GM12878 (cell line): ENCODE measurements at regions not wholly inside any gene's neighbourhood (a gene's known extent, or its start where the extent isn't known, plus 50 kb on each side); places are given as distances from the start of the nearest gene placed in this dataset.

Experiments
- CBFB ChIP-seq: IDR thresholded peaks from 2 replicates; pipeline ENCODE4 v1.6.1; 2016; ENCODE audit warnings: antibody characterized with exemption, low read depth
- ESRRA ChIP-seq: IDR thresholded peaks from 2 replicates; pipeline ENCODE4 v1.6.1; 2012; ENCODE audit warnings: mild to moderate bottlenecking, low read length, improper control_type of control experiment
- FOXM1 ChIP-seq: IDR thresholded peaks from 2 replicates; pipeline ENCODE4 v1.6.1; 2012; ENCODE audit warnings: low read depth, mild to moderate bottlenecking, inconsistent platforms, low read length, moderate library complexity
- HCFC1 ChIP-seq: fragments of 150-350 bp; IDR thresholded peaks from 2 replicates; pipeline ENCODE4 v1.6.1; 2014; ENCODE audit warnings: low read length
- HDAC2 ChIP-seq: fragments of 200-600 bp; sonication (generic); IDR thresholded peaks from 2 replicates; pipeline ENCODE4 v1.6.1; 2017
- KDM1A ChIP-seq: fragments of 200-600 bp; sonication (generic); IDR thresholded peaks from 2 replicates; pipeline ENCODE4 v1.6.1; 2016; ENCODE audit warnings: borderline replicate concordance
- MTA2 ChIP-seq: fragments of 450-650 bp; IDR thresholded peaks from 2 replicates; pipeline ENCODE4 v1.6.1; 2016; ENCODE audit warnings: low read depth, mild to moderate bottlenecking, moderate library complexity
- NBN ChIP-seq: fragments of 450-650 bp; IDR thresholded peaks from 2 replicates; pipeline ENCODE4 v1.6.1; 2016
- NFIC ChIP-seq: IDR thresholded peaks from 2 replicates; pipeline ENCODE4 v1.6.1; 2012; ENCODE audit warnings: low read depth, mild to moderate bottlenecking, inconsistent platforms, low read length, moderate library complexity
- NR2F1 ChIP-seq: fragments of 450-650 bp; conservative IDR thresholded peaks from 2 replicates; pipeline ENCODE4 v1.6.1; 2017; ENCODE audit warnings: mild to moderate bottlenecking
- RAD21 ChIP-seq: IDR thresholded peaks from 2 replicates; pipeline ENCODE4 v1.6.1; 2011; ENCODE audit warnings: mild to moderate bottlenecking, low read depth, low read length, moderate library complexity; ENCODE audit not compliant: insufficient read depth
- SIN3A ChIP-seq: IDR thresholded peaks from 2 replicates; pipeline ENCODE4 v1.6.1; 2012; ENCODE audit warnings: low read depth, low read length, improper control_type of control experiment
- SREBF2 ChIP-seq: IDR thresholded peaks from 2 replicates; pipeline ENCODE4 v1.6.1; 2012; ENCODE audit warnings: mild to moderate bottlenecking, low read length
- TBL1XR1 ChIP-seq: IDR thresholded peaks from 2 replicates; pipeline ENCODE4 v1.6.1; 2012; ENCODE audit warnings: low read depth, low read length, improper control_type of control experiment
- WRNIP1 ChIP-seq: IDR thresholded peaks from 2 replicates; pipeline ENCODE4 v1.6.1; 2011; ENCODE audit warnings: low read depth, low read length, improper control_type of control experiment, borderline replicate concordance
- YY1 ChIP-seq: IDR thresholded peaks from 2 replicates; pipeline ENCODE4 v1.6.1; 2011; ENCODE audit warnings: low read depth, mild to moderate bottlenecking, low read length
- ZNF274 ChIP-seq: IDR thresholded peaks from one replicate; pipeline ENCODE4 v1.8.0; 2011; ENCODE audit not compliant: insufficient read length, insufficient read depth
- ZNF622 ChIP-seq: fragments of 450-650 bp; IDR thresholded peaks from 2 replicates; pipeline ENCODE4 v1.6.1; 2017; ENCODE audit warnings: mild to moderate bottlenecking, inconsistent platforms
- TF ChIP-seq, protein P1 (sequence below): fragments of 450-650 bp; IDR thresholded peaks from 2 replicates; pipeline ENCODE4 v1.6.1; 2017; ENCODE audit warnings: mild to moderate bottlenecking, low read depth, inconsistent platforms; ENCODE audit not compliant: poor library complexity, severe bottlenecking
- TF ChIP-seq, protein P2 (sequence below): fragments of 450-650 bp; IDR thresholded peaks from 2 replicates; pipeline ENCODE4 v1.6.1; 2016; ENCODE audit warnings: mild to moderate bottlenecking
- TF ChIP-seq, protein P3 (sequence below): IDR thresholded peaks from 2 replicates; pipeline ENCODE4 v1.6.1; 2012; ENCODE audit warnings: low read depth, low read length, improper control_type of control experiment
- TF ChIP-seq, protein P4 (sequence below): fragments of 450-650 bp; formaldehyde crosslinking; IDR thresholded peaks from 2 replicates; pipeline ENCODE4 v1.4.0; 2020; ENCODE audit warnings: mild to moderate bottlenecking, moderate library complexity
- TF ChIP-seq, protein P5 (sequence below): fragments of 450-650 bp; IDR thresholded peaks from 2 replicates; pipeline ENCODE4 v1.6.1; 2017; ENCODE audit warnings: borderline replicate concordance

DNA sequence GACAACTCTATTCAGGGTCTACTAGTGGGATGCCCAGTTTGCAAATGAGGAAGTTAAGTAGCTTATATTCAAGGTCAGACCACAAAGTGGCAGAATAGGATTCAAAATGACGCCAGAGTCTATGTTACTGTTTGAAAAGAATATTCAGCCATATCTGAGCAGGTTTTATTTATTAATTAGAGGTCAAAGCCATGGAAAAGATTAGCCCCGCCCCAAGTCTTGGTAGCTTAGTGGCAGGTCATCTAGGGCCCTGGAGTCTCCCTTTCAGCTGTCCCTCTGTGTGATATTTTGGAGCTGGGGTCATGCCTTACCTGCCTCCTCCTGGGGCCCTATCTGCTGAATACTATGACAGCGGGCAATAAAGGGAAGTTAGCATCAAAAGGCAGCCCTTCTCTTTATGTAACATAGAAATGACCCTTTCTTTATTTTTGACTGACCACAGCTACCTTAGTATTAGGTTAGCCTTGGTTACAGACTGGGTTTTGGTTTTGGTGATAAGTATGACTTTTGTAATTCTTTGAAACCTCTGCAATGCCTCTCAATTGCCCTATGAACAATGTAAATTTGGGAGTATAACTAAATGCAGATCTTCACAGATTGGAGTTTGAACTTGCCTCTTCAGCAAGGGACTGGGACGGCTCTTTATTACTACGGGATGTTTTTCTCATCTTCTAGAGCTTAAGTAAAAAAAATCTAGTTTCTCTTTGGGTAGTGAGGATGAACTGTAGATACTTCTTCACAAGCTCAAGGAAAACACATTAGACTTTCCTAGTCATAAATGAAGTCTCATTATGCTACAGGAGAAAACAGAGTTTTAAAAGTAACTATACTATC is 153.0 kb upstream of the ITGA4 start (continued):
- TF ChIP-seq, protein P1, sequence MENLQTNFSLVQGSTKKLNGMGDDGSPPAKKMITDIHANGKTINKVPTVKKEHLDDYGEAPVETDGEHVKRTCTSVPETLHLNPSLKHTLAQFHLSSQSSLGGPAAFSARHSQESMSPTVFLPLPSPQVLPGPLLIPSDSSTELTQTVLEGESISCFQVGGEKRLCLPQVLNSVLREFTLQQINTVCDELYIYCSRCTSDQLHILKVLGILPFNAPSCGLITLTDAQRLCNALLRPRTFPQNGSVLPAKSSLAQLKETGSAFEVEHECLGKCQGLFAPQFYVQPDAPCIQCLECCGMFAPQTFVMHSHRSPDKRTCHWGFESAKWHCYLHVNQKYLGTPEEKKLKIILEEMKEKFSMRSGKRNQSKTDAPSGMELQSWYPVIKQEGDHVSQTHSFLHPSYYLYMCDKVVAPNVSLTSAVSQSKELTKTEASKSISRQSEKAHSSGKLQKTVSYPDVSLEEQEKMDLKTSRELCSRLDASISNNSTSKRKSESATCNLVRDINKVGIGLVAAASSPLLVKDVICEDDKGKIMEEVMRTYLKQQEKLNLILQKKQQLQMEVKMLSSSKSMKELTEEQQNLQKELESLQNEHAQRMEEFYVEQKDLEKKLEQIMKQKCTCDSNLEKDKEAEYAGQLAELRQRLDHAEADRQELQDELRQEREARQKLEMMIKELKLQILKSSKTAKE, result peak; percentile 43
- TF ChIP-seq TBL1XR1, result no peak
- no peak for TF ChIP-seq ZNF274
- TF ChIP-seq MTA2, result peak; percentile 59
- no peak for TF ChIP-seq KDM1A
- peak; percentile 30; the same call in 1 of the 2 replicates for TF ChIP-seq FOXM1
- TF ChIP-seq RAD21, result peak; percentile 63
- TF ChIP-seq, protein P2, sequence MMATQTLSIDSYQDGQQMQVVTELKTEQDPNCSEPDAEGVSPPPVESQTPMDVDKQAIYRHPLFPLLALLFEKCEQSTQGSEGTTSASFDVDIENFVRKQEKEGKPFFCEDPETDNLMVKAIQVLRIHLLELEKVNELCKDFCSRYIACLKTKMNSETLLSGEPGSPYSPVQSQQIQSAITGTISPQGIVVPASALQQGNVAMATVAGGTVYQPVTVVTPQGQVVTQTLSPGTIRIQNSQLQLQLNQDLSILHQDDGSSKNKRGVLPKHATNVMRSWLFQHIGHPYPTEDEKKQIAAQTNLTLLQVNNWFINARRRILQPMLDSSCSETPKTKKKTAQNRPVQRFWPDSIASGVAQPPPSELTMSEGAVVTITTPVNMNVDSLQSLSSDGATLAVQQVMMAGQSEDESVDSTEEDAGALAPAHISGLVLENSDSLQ, result no peak
- TF ChIP-seq HDAC2, result no peak
- 0 out of 2 replicates have a peak, but pooled peaks have one; percentile 48 for TF ChIP-seq YY1
- TF ChIP-seq, protein P3, sequence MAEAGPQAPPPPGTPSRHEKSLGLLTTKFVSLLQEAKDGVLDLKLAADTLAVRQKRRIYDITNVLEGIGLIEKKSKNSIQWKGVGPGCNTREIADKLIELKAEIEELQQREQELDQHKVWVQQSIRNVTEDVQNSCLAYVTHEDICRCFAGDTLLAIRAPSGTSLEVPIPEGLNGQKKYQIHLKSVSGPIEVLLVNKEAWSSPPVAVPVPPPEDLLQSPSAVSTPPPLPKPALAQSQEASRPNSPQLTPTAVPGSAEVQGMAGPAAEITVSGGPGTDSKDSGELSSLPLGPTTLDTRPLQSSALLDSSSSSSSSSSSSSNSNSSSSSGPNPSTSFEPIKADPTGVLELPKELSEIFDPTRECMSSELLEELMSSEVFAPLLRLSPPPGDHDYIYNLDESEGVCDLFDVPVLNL, result no peak
- TF ChIP-seq NBN, result no peak
- TF ChIP-seq SIN3A, result no peak
- no peak for TF ChIP-seq WRNIP1
- TF ChIP-seq, protein P4, sequence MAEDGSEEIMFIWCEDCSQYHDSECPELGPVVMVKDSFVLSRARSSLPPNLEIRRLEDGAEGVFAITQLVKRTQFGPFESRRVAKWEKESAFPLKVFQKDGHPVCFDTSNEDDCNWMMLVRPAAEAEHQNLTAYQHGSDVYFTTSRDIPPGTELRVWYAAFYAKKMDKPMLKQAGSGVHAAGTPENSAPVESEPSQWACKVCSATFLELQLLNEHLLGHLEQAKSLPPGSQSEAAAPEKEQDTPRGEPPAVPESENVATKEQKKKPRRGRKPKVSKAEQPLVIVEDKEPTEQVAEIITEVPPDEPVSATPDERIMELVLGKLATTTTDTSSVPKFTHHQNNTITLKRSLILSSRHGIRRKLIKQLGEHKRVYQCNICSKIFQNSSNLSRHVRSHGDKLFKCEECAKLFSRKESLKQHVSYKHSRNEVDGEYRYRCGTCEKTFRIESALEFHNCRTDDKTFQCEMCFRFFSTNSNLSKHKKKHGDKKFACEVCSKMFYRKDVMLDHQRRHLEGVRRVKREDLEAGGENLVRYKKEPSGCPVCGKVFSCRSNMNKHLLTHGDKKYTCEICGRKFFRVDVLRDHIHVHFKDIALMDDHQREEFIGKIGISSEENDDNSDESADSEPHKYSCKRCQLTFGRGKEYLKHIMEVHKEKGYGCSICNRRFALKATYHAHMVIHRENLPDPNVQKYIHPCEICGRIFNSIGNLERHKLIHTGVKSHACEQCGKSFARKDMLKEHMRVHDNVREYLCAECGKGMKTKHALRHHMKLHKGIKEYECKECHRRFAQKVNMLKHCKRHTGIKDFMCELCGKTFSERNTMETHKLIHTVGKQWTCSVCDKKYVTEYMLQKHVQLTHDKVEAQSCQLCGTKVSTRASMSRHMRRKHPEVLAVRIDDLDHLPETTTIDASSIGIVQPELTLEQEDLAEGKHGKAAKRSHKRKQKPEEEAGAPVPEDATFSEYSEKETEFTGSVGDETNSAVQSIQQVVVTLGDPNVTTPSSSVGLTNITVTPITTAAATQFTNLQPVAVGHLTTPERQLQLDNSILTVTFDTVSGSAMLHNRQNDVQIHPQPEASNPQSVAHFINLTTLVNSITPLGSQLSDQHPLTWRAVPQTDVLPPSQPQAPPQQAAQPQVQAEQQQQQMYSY (CRISPR knock-in tag), result no peak
- TF ChIP-seq NFIC, result peak; percentile 43; the same call in 1 of the 2 replicates
- TF ChIP-seq, protein P5, sequence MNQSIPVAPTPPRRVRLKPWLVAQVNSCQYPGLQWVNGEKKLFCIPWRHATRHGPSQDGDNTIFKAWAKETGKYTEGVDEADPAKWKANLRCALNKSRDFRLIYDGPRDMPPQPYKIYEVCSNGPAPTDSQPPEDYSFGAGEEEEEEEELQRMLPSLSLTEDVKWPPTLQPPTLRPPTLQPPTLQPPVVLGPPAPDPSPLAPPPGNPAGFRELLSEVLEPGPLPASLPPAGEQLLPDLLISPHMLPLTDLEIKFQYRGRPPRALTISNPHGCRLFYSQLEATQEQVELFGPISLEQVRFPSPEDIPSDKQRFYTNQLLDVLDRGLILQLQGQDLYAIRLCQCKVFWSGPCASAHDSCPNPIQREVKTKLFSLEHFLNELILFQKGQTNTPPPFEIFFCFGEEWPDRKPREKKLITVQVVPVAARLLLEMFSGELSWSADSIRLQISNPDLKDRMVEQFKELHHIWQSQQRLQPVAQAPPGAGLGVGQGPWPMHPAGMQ, result no peak
- TF ChIP-seq ESRRA, result no peak
- no peak for TF ChIP-seq ZNF622
- no peak for TF ChIP-seq CBFB
- peak; percentile 85 for TF ChIP-seq NR2F1
- no peak for TF ChIP-seq SREBF2
- TF ChIP-seq HCFC1, result no peak
